GM12872 (cell line): ENCODE measurements at regions not wholly inside any gene's neighbourhood (a gene's known extent, or its start where the extent isn't known, plus 50 kb on each side); places are given as distances from the start of the nearest gene placed in this dataset.

ENCODE experiments used
- TF ChIP-seq, protein P1 (sequence below): IDR thresholded peaks from 3 replicates; pipeline ENCODE4 v1.5.1; 2011; ENCODE audit warnings: low read depth, mild to moderate bottlenecking, low read length, moderate library complexity; ENCODE audit not compliant: insufficient read depth

DNA sequence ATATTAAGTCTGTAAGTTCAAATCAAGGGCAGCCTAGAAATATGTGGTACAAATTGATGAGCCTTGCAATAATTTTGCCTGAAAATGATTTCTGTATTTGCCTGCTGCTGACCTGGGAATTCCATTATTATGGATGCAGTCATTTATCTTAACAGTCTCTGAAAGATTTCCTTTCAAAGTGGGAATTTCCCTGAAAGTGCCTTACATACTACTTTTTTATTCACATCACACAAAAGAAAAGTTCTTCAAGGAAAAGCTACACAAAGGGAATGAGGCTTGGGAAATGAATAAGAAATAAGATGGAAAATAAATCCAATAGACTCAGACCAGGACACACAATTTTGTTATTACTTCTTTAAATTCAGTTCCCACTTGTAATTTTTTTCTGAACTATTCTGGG is 537.8 kb upstream of the PTGER4 start:
- TF ChIP-seq, protein P1, sequence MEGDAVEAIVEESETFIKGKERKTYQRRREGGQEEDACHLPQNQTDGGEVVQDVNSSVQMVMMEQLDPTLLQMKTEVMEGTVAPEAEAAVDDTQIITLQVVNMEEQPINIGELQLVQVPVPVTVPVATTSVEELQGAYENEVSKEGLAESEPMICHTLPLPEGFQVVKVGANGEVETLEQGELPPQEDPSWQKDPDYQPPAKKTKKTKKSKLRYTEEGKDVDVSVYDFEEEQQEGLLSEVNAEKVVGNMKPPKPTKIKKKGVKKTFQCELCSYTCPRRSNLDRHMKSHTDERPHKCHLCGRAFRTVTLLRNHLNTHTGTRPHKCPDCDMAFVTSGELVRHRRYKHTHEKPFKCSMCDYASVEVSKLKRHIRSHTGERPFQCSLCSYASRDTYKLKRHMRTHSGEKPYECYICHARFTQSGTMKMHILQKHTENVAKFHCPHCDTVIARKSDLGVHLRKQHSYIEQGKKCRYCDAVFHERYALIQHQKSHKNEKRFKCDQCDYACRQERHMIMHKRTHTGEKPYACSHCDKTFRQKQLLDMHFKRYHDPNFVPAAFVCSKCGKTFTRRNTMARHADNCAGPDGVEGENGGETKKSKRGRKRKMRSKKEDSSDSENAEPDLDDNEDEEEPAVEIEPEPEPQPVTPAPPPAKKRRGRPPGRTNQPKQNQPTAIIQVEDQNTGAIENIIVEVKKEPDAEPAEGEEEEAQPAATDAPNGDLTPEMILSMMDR = no peak

DNA sequence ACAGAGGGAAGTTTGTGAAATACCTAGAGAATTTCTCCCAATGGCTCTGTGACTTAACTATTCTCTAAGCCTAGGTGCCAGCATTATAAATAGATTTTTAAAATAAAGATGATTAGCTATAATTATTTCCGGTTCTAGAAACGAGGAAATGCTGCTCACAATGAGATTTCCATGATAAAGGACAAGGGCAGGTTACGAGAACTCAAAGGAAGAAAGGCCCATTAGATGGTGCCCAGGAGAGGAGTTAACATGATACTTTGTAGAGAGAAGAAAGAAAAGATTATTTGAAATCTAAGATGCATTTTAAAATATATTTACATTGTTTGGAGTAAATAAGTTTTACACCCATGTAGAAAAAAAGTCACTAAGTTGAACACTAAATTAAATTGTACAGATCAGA is 538.3 kb upstream of the PTGER4 start:
- TF ChIP-seq, protein P1 = no peak

DNA sequence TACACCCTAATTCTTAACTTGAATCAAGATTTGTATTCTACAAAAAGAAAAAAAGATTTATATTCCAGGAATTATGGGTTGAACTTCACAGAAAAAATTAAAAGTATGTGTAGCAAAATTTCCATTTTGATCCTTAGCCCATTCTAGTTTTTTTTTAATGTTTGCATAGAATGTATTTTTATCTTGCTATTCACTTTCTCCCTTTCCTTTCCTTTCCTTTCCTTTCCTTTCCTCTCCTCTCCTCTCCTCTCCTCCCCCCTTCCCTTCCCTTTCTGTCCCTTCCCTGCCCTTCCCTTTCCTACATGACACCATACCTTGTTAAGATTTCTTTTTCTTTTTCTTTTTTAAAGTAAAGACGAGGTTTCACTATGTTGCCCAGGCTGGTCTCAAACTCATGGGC is 542.5 kb upstream of the PTGER4 start:
- TF ChIP-seq, protein P1 = no peak

DNA sequence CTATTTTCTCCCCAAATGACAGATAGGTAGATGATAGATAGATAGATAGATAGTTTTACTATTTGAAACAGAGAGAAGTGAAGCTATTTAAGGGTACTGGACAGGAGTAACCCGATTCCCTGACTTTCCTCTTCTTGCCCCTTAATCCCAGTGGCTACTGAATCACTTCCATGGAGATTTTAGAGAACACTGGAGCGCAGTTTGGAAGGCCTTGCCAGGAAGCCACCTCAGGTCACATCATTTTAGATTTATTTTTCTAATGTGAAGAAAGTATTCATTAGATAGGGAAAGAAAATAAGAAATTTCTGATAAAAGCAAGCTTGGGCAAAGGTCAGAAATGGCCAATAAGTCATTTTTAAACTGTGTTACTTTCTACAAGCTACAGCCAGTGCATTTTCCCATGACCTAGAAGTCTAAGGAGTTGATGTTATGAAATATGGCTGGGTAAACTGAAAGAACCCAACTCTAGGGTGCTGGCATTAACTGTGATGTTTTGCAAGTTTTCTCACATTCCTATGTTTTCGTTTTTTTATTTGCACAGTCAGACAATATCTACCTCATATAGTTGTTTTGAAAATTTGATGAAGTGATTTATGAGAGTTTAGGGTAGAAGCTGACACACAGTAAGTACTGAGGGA is 544.7 kb upstream of the PTGER4 start:
- TF ChIP-seq, protein P1 = no peak

DNA sequence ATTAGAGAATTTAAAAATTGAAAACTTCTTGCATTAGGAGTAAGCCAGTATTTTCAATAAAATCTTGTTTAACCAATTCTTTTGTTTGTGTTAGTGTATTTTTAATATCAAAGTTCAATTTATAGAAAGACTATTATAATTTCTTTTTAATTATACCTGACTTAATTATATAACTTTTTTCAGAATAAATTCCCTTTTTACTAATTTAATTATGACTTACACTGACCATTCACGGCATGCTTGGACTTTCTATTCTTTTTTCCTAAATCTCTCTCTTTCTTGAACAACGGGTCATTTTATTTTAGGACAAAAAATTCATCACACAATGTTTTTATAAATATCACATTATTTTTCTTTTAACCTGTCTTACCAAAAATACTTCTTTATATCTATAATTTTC is 555.3 kb upstream of the PTGER4 start:
- TF ChIP-seq, protein P1 = no peak

DNA sequence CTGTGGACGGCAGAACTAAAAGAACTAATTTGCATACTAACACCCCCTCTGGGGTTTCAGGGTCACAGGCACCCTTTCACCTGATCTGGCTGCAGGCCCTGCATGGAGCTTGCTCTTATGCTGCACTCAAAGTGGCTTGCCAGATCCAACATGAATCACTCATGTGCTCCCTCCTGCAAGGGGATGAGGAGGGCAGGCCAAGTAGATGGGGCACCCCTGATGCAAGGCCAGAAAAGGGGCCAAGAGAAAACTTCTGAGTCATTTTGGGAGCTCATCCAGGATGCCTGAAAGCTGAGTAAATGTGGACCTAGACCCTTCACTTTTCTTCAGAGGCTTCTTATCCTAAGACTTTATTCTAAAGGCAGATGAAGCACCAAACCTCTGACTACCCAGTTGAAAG is 558.5 kb upstream of the PTGER4 start:
- TF ChIP-seq, protein P1 = no peak

DNA sequence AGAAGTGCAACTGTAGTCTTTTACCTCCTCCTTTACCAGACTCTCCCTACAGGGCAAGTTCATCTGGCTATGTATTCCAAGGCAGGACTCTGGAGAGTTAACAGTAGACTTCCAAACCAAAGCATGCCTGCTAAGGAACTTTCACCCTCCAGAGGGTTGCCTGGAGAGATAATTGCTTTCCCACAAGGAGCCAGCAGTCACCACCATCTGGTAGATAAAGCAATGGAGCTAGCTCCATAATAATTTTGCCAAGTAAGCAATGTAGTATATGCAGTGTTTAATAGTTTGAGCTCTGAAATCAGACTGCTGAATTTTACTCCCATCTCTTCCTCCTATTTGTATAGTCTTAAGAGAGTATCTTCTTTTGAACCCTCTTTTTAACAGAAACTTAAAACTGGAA is 566.8 kb upstream of the PTGER4 start:
- TF ChIP-seq, protein P1 = no peak
